ENCODE measurements at regions not wholly inside any gene's neighbourhood (a gene's known extent, or its start where the extent isn't known, plus 50 kb on each side); places are given as distances from the start of the nearest gene placed in this dataset.

GRCh38 chr1:112783059-112783458 lies 67.9 kb upstream of the PPM1J start:
- H3K9me3 Mint-ChIP-seq (ENCODE audit: unreplicated experiment): peaks cover 10% of the 10 kb centered on the region
- no peaks in the 10 kb centered on the region for H3K4me1 Mint-ChIP-seq (ENCODE audit: low read depth, unreplicated experiment)
- intact Hi-C loops (cut with micrococcal nuclease; ENCODE audit: unreplicated experiment): no loop called here
- peaks cover 5% of the 10 kb centered on the region for H3K36me3 Mint-ChIP-seq (ENCODE audit: insufficient read depth, unreplicated experiment)
- no peaks in the 10 kb centered on the region for H3K9me3 ChIP-seq
- TF ChIP-seq CTCF (IDR thresholded peaks at IDR 0.05; ENCODE audit: insufficient read depth in 1 of 2, low read depth in 1 of 2, low read length in 1 of 2, severe bottlenecking in 1 of 2, unreplicated experiment in 1 of 2): no peak
- H3K4me1 ChIP-seq: no peaks in the 10 kb centered on the region
- CTCF ChIA-PET: no interaction called here
- H3K4me3 Mint-ChIP-seq (ENCODE audit: unreplicated experiment): no peak overlapping the region
- H3K27me3 ChIP-seq (replicated peaks; ENCODE audit: control insufficient read depth, insufficient read depth, low read length): no peaks in the 10 kb centered on the region
- H3K27ac Mint-ChIP-seq (ENCODE audit: unreplicated experiment): no peak overlapping the region
- H3K36me3 ChIP-seq (ENCODE audit: control insufficient read depth, insufficient read depth, low read length): no peaks in the 10 kb centered on the region
- BruUV-seq (replicated peaks): no TSS peak
- DNase-seq: no peak
- H3K27me3 Mint-ChIP-seq (ENCODE audit: insufficient read depth, unreplicated experiment): no peaks in the 10 kb centered on the region
- H3K4me3 ChIP-seq (ENCODE audit: low read depth, low read length): no peak overlapping the region
- POLR2A ChIA-PET: no interaction called here

- ChIA-PET POLR2A (no interaction called here), CTCF (no interaction called here)
- no TSS peak for BruUV-seq (replicated peaks)
- peaks cover 10% of the 10 kb centered on the region for H3K9me3 Mint-ChIP-seq (ENCODE audit: unreplicated experiment)
- Histone ChIP-seq H3K4me1 (no peaks in the 10 kb centered on the region), H3K27me3 (replicated peaks; ENCODE audit: control insufficient read depth, insufficient read depth, low read length) (no peaks in the 10 kb centered on the region), H3K36me3 (ENCODE audit: control insufficient read depth, insufficient read depth, low read length) (no peaks in the 10 kb centered on the region), H3K4me3 (ENCODE audit: low read depth, low read length) (no peak overlapping the region), H3K9me3 (no peaks in the 10 kb centered on the region)
- no peak for DNase-seq
- intact Hi-C loops (cut with micrococcal nuclease; ENCODE audit: unreplicated experiment): no loop called here
- no peaks in the 10 kb centered on the region for H3K4me1 Mint-ChIP-seq (ENCODE audit: low read depth, unreplicated experiment)
- no peak overlapping the region for H3K27ac Mint-ChIP-seq (ENCODE audit: unreplicated experiment)
- no peak overlapping the region for H3K4me3 Mint-ChIP-seq (ENCODE audit: unreplicated experiment)
- no peaks in the 10 kb centered on the region for H3K27me3 Mint-ChIP-seq (ENCODE audit: insufficient read depth, unreplicated experiment)
- TF ChIP-seq CTCF (IDR thresholded peaks at IDR 0.05; ENCODE audit: insufficient read depth in 1 of 2, low read depth in 1 of 2, low read length in 1 of 2, severe bottlenecking in 1 of 2, unreplicated experiment in 1 of 2): no peak
- peaks cover 5% of the 10 kb centered on the region for H3K36me3 Mint-ChIP-seq (ENCODE audit: insufficient read depth, unreplicated experiment)
Measured at GRCh38 chr1:112779665-112780526, 64.8 kb upstream of the PPM1J start.

- Histone ChIP-seq H3K27me3 (replicated peaks; ENCODE audit: control insufficient read depth, insufficient read depth, low read length) (no peaks in the 10 kb centered on the region), H3K4me1 (no peaks in the 10 kb centered on the region), H3K4me3 (ENCODE audit: low read depth, low read length) (no peak overlapping the region), H3K36me3 (ENCODE audit: control insufficient read depth, insufficient read depth, low read length) (no peaks in the 10 kb centered on the region), H3K9me3 (no peaks in the 10 kb centered on the region)
- H3K36me3 Mint-ChIP-seq (ENCODE audit: insufficient read depth, unreplicated experiment): peaks cover 5% of the 10 kb centered on the region
- no peaks in the 10 kb centered on the region for H3K27me3 Mint-ChIP-seq (ENCODE audit: insufficient read depth, unreplicated experiment)
- H3K9me3 Mint-ChIP-seq (ENCODE audit: unreplicated experiment): peaks cover 10% of the 10 kb centered on the region
- H3K4me1 Mint-ChIP-seq (ENCODE audit: low read depth, unreplicated experiment): no peaks in the 10 kb centered on the region
- intact Hi-C loops (cut with micrococcal nuclease; ENCODE audit: unreplicated experiment): no loop called here
- no peak for TF ChIP-seq CTCF (IDR thresholded peaks at IDR 0.05; ENCODE audit: insufficient read depth in 1 of 2, low read depth in 1 of 2, low read length in 1 of 2, severe bottlenecking in 1 of 2, unreplicated experiment in 1 of 2)
- no TSS peak for BruUV-seq (replicated peaks)
- H3K4me3 Mint-ChIP-seq (ENCODE audit: unreplicated experiment): no peak overlapping the region
- no peak overlapping the region for H3K27ac Mint-ChIP-seq (ENCODE audit: unreplicated experiment)
- no peak for DNase-seq
- ChIA-PET POLR2A (no interaction called here), CTCF (interaction anchor here (0.7 kb wide), 1 partner anchor 26 kb away, joined by 3 read pairs; no protein-coding TSS in a partner anchor)
Measured at GRCh38 chr1:112778137-112778536, 63.0 kb upstream of the PPM1J start.

Measured in Caco-2 (cell line).